AG04450 (cell line): ENCODE measurements at regions not wholly inside any gene's neighbourhood (a gene's known extent, or its start where the extent isn't known, plus 50 kb on each side); places are given as distances from the start of the nearest gene placed in this dataset.

Experiments used
- CTCF ChIA-PET: fragments of 300-600, 350-600 bp; formaldehyde crosslinking; extraction: SDS; loops from one replicate; lab custom pipeline; 2022; ENCODE audit warnings: antibody characterized with exemption, inconsistent platforms; lab: Charles Lee
- POLR2A ChIA-PET: fragments of 350-600 bp; formaldehyde crosslinking; extraction: SDS; loops from one replicate; lab custom pipeline; 2021; ENCODE audit warnings: antibody characterized with exemption, inconsistent platforms; lab: Yijun Ruan, JAX
- DNase-seq: peaks from one replicate; pipeline ENCODE4 v3.0.0-alpha.2; 2011; ENCODE audit warnings: low read depth, low spot score
- H3K27ac ChIP-seq: one replicate; pipeline ENCODE4 v1.5.1; 2012; ENCODE audit warnings: low read depth, low read length, control low read depth
- H3K27me3 ChIP-seq: one replicate; pipeline ENCODE4 v1.6.0; 2012; ENCODE audit warnings: low read length; ENCODE audit not compliant: control insufficient read depth, insufficient read depth
- H3K4me3 ChIP-seq: 2 replicates; pipeline ENCODE4 v1.5.1; 2011; ENCODE audit warnings: mild to moderate bottlenecking, low read depth, low read length, control low read depth
- H3K9me3 ChIP-seq: 2 replicates; pipeline ENCODE4 v1.5.1; 2012; ENCODE audit warnings: low read length; ENCODE audit not compliant: control insufficient read depth, insufficient read depth
- TF ChIP-seq, protein P1 (sequence below): IDR thresholded peaks from 2 replicates; pipeline ENCODE4 v1.5.1; 2011; ENCODE audit warnings: low read depth, low read length, control low read depth, inconsistent platforms

DNA sequence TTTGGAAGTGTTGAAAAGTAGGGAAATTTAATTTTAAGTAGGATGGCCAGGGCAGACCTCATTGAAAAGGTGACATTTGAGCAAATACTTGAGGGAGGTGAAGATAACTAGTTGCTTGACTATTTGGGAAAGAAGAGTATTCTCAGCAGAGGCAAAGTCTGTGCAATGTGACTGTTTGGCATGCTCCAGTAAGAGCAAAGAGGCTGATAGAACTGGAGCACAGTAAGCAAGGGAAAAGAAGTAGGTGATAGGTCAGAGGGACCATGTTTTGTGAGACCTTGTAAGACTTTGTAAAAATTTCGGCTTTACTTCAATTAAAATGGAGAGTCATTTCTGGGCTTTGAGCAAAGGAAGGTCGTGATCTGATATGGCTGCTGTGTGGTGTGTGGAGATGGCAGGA lies 335.8 kb downstream of the ZIC1 start:
- CTCF ChIA-PET = no interaction called here
- no peak overlapping the region for H3K4me3 ChIP-seq
- no peaks in the 10 kb centered on the region for H3K27me3 ChIP-seq
- POLR2A ChIA-PET = no interaction called here
- H3K27ac ChIP-seq = no peak overlapping the region
- H3K9me3 ChIP-seq = no peaks in the 10 kb centered on the region
- DNase-seq = no peak
- TF ChIP-seq, protein P1, sequence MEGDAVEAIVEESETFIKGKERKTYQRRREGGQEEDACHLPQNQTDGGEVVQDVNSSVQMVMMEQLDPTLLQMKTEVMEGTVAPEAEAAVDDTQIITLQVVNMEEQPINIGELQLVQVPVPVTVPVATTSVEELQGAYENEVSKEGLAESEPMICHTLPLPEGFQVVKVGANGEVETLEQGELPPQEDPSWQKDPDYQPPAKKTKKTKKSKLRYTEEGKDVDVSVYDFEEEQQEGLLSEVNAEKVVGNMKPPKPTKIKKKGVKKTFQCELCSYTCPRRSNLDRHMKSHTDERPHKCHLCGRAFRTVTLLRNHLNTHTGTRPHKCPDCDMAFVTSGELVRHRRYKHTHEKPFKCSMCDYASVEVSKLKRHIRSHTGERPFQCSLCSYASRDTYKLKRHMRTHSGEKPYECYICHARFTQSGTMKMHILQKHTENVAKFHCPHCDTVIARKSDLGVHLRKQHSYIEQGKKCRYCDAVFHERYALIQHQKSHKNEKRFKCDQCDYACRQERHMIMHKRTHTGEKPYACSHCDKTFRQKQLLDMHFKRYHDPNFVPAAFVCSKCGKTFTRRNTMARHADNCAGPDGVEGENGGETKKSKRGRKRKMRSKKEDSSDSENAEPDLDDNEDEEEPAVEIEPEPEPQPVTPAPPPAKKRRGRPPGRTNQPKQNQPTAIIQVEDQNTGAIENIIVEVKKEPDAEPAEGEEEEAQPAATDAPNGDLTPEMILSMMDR = no peak

DNA sequence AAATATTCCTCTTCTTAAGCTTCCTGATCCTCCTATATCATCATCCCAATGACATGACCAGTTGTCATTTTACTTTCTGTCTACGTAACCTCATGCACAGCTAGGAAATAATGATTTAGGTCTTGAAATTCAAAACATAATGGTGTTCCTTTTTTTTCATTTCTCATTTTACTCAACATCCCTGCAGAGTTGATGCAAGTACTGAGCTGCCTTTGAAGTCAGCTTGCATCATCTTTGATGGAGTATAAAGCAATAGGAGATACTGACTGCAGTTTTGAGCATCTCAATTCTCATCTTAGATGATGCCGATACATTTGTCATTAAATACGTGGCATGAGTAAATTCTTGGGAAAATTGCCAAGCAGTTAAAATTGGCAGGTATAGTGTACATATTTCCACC lies 346.1 kb downstream of the ZIC1 start:
- POLR2A ChIA-PET = no interaction called here
- CTCF ChIA-PET = no interaction called here
- Histone ChIP-seq H3K9me3 (no peaks in the 10 kb centered on the region), H3K4me3 (no peak overlapping the region), H3K27ac (no peak overlapping the region), H3K27me3 (no peaks in the 10 kb centered on the region)
- TF ChIP-seq, protein P1 = no peak
- no peak for DNase-seq

DNA sequence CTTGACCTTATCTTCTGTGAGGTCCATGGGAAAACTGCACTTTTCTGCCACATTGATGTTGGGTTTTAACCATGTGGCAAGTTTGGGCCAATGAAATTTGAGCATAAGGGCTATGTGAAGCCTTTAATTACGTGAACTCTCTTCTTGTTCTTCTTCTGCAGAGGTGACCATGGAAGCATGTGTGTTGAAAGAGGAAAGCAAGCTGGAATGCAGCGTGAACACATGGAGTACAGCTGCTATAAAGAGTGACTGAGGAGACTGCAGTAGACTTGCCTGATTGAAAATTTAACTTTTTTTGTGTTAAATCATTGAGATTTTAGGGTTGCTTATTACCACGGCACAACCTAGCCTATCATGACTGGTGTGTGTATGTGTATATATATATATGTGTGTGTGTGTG lies 347.3 kb downstream of the ZIC1 start:
- no peak overlapping the region for H3K4me3 ChIP-seq
- POLR2A ChIA-PET = no interaction called here
- no peak for DNase-seq
- H3K27ac ChIP-seq = no peak overlapping the region
- TF ChIP-seq, protein P1 = no peak
- H3K9me3 ChIP-seq = no peaks in the 10 kb centered on the region
- no peaks in the 10 kb centered on the region for H3K27me3 ChIP-seq
- CTCF ChIA-PET = no interaction called here

DNA sequence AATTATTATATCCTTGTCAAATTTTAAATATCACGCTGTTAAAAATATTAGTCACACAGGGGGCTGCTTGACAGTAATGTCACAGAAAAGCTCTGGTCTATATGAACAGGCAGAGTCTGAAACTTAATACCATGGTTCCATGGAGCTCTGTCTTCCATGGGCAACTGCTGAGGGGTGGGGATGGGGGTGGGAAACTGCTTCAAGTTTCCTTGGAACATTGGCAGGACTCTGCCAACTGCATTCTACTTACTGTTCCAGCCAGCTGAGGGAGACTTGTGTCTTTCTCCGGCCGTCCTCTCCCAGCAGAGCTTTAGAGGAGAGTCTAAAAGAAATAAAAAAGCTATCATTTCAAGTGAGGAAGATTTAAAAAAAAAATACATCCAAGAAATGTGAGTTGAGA lies 348.7 kb downstream of the ZIC1 start:
- no peaks in the 10 kb centered on the region for H3K9me3 ChIP-seq
- no peak overlapping the region for H3K4me3 ChIP-seq
- no peak for DNase-seq
- H3K27ac ChIP-seq = no peak overlapping the region
- TF ChIP-seq, protein P1 = no peak
- ChIA-PET CTCF (no interaction called here), POLR2A (no interaction called here)
- H3K27me3 ChIP-seq = no peaks in the 10 kb centered on the region

DNA sequence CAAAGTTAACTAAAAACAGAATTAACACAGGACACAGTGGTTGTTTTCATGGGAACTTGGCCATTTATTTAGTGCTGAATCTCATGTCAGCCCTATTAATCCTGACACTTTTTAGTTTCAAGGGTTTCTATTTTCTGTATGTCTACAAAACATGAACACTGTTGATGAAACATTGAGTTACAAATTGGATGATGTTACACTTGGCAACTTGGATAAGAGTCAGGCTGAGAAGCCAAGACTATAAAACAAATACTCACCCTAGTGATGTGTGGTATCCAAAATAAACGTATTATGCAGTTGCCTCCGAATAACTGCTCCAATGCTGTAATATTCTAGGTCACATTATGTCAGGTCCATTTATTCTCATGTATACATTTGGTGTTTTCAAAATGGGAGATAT lies 349.6 kb downstream of the ZIC1 start:
- TF ChIP-seq, protein P1 = no peak
- ChIA-PET POLR2A (no interaction called here), CTCF (no interaction called here)
- H3K9me3 ChIP-seq = no peaks in the 10 kb centered on the region
- H3K4me3 ChIP-seq = no peak overlapping the region
- H3K27me3 ChIP-seq = no peaks in the 10 kb centered on the region
- no peak for DNase-seq
- H3K27ac ChIP-seq = no peak overlapping the region
